ENCODE measurements at regions not wholly inside any gene's neighbourhood (a gene's known extent, or its start where the extent isn't known, plus 50 kb on each side); places are given as distances from the start of the nearest gene placed in this dataset.

DNA sequence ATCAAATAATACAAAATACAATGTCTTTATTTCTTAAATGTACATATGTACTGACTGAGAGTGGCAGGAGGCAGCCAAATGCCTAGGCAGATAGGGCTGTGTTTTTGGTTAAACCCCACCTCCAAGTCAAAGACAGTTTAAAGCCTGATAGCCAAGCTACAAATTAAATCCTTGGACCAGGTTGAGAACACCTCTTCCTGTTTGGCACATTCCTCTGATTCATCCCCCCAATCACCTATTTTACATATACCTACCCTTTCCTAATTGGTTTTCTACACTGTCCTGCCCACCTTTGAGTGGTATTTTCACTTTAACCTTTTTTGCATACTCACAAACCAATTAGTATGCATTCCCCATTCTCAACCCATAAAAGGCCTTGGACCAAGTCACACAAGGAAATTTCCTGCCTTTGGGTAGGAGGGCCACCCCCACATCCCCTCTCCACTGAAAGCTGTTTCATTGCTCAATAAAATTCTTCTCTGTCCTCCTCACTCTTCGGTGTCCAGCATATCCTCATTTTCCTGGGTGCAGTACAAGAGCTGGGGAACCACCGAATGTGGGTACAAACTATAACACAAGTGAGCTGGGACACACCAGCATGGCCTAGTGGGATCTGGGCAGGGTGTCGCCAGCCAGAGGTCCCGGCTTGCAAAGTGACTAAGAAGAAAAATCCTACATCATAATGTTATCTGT, 149.1 kb downstream of the UBE2E3 start:
- intact Hi-C loops (cut with DNase I): no loop called here
- Histone ChIP-seq H3K27ac (ENCODE audit: low read length) (no peak overlapping the region), H3K4me3 (ENCODE audit: low read length) (no peak overlapping the region), H3K27me3 (ENCODE audit: control insufficient read depth, insufficient read depth) (no peaks in the 10 kb centered on the region), H3K4me1 (ENCODE audit: control insufficient read depth, insufficient read depth, low read length) (no peaks in the 10 kb centered on the region), H3K9me3 (ENCODE audit: control insufficient read depth, low read length) (peaks cover 1% of the 10 kb centered on the region)
- ATAC-seq (no peak), DNase-seq (no peak)
- 87% methylated on average over 4 of the region's 4 CpGs for whole genome bisulfite sequencing

GRCh38 chr2:181130686-181131085, 150.3 kb downstream of the UBE2E3 start:
- 67% methylated on average over 3 of the region's 3 CpGs for WGBS
- intact Hi-C loops (cut with DNase I): no loop called here
- ATAC-seq: no peak
- DNase-seq: no peak
- Histone ChIP-seq H3K27me3 (ENCODE audit: control insufficient read depth, insufficient read depth) (no peaks in the 10 kb centered on the region), H3K4me1 (ENCODE audit: control insufficient read depth, insufficient read depth, low read length) (no peaks in the 10 kb centered on the region), H3K4me3 (ENCODE audit: low read length) (no peak overlapping the region), H3K9me3 (ENCODE audit: control insufficient read depth, low read length) (peaks cover 2% of the 10 kb centered on the region), H3K27ac (ENCODE audit: low read length) (no peak overlapping the region)

DNA sequence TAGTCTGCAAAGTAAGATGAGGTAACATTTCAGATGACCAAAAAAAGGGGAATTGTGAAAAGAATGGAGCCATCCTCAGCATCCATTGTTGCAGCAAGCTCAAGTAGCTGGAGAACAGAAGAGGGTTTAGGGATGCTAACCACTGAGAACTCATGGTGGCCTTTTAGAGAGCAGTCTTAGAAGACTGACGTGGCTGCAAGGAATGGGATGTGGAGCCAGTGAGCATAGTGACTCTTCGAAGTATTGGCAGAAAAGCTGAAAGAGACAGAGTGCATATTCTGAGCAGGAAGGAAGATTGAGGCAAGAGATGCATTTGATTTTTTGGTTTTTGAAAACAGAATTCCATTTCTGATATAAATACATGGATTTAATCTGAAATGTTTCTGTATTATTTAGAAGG, 151.2 kb downstream of the UBE2E3 start:
- intact Hi-C loops (cut with DNase I): no loop called here
- no peak for DNase-seq
- peaks cover 2% of the 10 kb centered on the region for H3K9me3 ChIP-seq (ENCODE audit: control insufficient read depth, low read length)
- no peak overlapping the region for H3K4me3 ChIP-seq (ENCODE audit: low read length)
- no peaks in the 10 kb centered on the region for H3K27me3 ChIP-seq (ENCODE audit: control insufficient read depth, insufficient read depth)
- WGBS: 64% methylated on average over 2 of the region's 2 CpGs
- no peak for ATAC-seq
- H3K27ac ChIP-seq (ENCODE audit: low read length): no peak overlapping the region
- H3K4me1 ChIP-seq (ENCODE audit: control insufficient read depth, insufficient read depth, low read length): no peaks in the 10 kb centered on the region

DNA sequence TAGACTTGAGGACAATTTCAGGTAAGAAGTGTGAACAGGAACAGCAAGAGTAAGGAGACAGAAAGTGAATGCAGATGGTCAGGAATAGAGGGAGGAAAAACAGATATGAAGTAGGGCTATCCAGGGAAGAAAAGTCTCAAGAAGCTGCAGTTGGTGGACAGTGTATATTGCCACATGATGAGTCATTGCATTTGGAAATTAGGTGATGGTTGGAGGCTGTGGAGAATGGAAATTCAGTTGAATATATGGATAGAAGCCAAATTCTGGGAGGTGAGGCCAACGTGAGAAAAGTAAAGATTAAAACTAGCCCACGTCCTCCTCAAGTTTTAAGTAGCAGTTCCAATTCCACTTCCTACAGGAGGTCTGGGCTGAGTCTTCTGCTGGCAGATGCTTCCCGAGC, 158.4 kb downstream of the UBE2E3 start:
- Histone ChIP-seq H3K4me3 (ENCODE audit: low read length) (no peak overlapping the region), H3K9me3 (ENCODE audit: control insufficient read depth, low read length) (peaks cover 2% of the 10 kb centered on the region), H3K27ac (ENCODE audit: low read length) (no peak overlapping the region), H3K27me3 (ENCODE audit: control insufficient read depth, insufficient read depth) (no peaks in the 10 kb centered on the region), H3K4me1 (ENCODE audit: control insufficient read depth, insufficient read depth, low read length) (no peaks in the 10 kb centered on the region)
- 51% methylated on average over 3 of the region's 3 CpGs for WGBS
- ATAC-seq (no peak), DNase-seq (no peak)
- intact Hi-C loops (cut with DNase I): no loop called here

GRCh38 chr2:181139831-181140230, 159.4 kb downstream of the UBE2E3 start:
- Histone ChIP-seq H3K27ac (ENCODE audit: low read length) (no peak overlapping the region), H3K9me3 (ENCODE audit: control insufficient read depth, low read length) (no peaks in the 10 kb centered on the region), H3K4me3 (ENCODE audit: low read length) (no peak overlapping the region), H3K4me1 (ENCODE audit: control insufficient read depth, insufficient read depth, low read length) (no peaks in the 10 kb centered on the region), H3K27me3 (ENCODE audit: control insufficient read depth, insufficient read depth) (no peaks in the 10 kb centered on the region)
- ATAC-seq (no peak), DNase-seq (no peak)
- WGBS: 55% methylated on average over 2 of the region's 2 CpGs
- intact Hi-C loops (cut with DNase I): no loop called here

DNA sequence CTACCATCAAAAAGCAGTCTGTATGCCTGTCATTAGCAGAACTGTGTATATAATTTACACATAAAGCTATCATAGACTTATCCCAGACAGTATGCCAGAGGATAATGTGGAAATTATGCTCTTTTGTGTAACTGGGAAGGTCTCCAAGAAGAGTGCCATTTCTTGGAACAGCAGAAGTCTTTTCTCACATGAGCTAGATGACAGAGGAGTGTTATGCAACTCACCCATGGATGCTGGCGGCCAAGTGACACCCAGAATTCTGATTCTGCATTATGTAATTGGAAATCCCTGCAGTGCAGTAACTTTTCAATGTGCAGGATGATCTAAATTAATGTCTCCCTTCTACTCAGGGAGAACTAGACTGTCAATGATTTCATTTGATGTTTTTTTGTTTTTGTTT, 160.0 kb downstream of the UBE2E3 start:
- WGBS: 38% methylated on average over 1 of the region's 1 CpG
- peak in 1 of 2 donors; percentile 36 for ATAC-seq
- intact Hi-C loops (cut with DNase I): no loop called here
- Histone ChIP-seq H3K4me3 (ENCODE audit: low read length) (no peak overlapping the region), H3K27me3 (ENCODE audit: control insufficient read depth, insufficient read depth) (no peaks in the 10 kb centered on the region), H3K4me1 (ENCODE audit: control insufficient read depth, insufficient read depth, low read length) (no peaks in the 10 kb centered on the region), H3K9me3 (ENCODE audit: control insufficient read depth, low read length) (no peaks in the 10 kb centered on the region), H3K27ac (ENCODE audit: low read length) (no peak overlapping the region)
- DNase-seq: peak in 2 of 3 donors; percentile 32 to 63

DNA sequence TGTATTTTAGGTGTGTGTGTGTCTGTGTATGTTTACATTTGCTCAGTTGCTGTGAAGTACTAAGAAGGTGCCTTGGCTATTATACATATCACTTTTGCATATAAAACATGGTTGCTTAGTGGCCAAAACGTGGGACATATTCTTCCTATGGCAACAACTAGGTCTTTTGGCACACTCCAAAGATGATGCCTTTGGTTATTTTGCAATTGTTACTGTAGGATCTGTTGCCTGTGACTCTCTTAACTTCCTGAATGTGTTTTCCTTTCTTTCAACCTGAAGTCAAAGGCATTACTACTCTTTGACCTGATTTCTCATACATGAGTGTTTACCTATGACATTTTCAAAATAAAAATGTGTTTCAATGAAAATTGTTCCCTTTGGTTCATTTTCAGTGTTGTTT, 160.5 kb downstream of the UBE2E3 start:
- no peak for ATAC-seq
- Histone ChIP-seq H3K27me3 (ENCODE audit: control insufficient read depth, insufficient read depth) (no peaks in the 10 kb centered on the region), H3K4me1 (ENCODE audit: control insufficient read depth, insufficient read depth, low read length) (no peaks in the 10 kb centered on the region), H3K27ac (ENCODE audit: low read length) (no peak overlapping the region), H3K9me3 (ENCODE audit: control insufficient read depth, low read length) (no peaks in the 10 kb centered on the region), H3K4me3 (ENCODE audit: low read length) (no peak overlapping the region)
- intact Hi-C loops (cut with DNase I): no loop called here
- DNase-seq: no peak
- 52% methylated on average over 1 of the region's 1 CpG for WGBS

GRCh38 chr2:181141676-181142075, 161.3 kb downstream of the UBE2E3 start:
- Histone ChIP-seq H3K27ac (ENCODE audit: low read length) (no peak overlapping the region), H3K9me3 (ENCODE audit: control insufficient read depth, low read length) (no peaks in the 10 kb centered on the region), H3K27me3 (ENCODE audit: control insufficient read depth, insufficient read depth) (no peaks in the 10 kb centered on the region), H3K4me1 (ENCODE audit: control insufficient read depth, insufficient read depth, low read length) (no peaks in the 10 kb centered on the region), H3K4me3 (ENCODE audit: low read length) (no peak overlapping the region)
- DNase-seq: no peak
- no peak for ATAC-seq
- intact Hi-C loops (cut with DNase I): no loop called here
- 75% methylated on average over 2 of the region's 2 CpGs for WGBS

DNA sequence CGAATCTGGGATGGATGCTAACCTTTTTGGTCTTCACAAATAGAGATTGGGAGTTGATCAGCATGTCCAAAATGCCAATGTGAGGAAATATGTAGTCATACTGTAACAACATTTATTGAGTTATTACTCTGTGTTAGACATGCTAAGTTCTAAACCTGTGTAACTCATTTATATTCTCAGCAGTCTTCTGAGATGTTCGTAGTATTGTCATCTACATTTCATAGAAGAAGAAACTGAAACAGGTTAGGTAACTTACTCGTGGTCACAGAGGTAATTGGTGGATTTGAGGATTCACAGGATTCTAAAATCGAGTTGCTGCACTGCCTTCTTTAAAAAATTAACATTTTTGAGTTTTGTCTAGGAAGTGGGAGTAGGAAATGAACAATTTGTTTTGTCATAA, 162.1 kb downstream of the UBE2E3 start:
- intact Hi-C loops (cut with DNase I): no loop called here
- WGBS: 71% methylated on average over 4 of the region's 4 CpGs

DNA sequence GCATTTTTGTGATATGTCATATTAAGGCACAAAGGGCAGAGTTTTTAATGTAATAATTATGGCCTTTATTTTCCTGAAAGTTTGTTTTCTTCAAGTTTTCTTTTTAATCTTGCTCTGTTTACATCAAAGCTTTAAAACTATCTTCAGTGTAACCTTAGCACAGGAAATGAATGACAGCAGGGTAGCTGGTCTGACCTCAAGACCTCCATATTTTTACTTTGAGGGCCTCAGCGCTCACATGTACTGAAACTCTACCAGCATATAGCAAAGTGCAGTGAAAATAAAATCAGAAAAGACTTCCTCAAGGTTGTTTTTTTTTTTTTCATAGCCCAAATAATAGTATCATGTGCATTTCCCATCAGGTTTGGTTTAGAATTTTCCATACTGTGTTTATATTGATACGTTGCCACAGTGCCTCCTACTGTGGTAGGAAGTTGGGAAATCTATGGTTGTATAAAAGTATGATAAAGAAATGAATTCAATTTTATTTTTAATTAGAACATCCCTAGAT, 163.4 kb downstream of the UBE2E3 start:
- no peak overlapping the region for H3K4me3 ChIP-seq (ENCODE audit: low read length)
- no peak overlapping the region for H3K27ac ChIP-seq (ENCODE audit: low read length)
- intact Hi-C loops (cut with DNase I): no loop called here
- 85% methylated on average over 2 of the region's 2 CpGs for WGBS
- no peak for ATAC-seq
- no peaks in the 10 kb centered on the region for H3K4me1 ChIP-seq (ENCODE audit: control insufficient read depth, insufficient read depth, low read length)
- H3K9me3 ChIP-seq (ENCODE audit: control insufficient read depth, low read length): no peaks in the 10 kb centered on the region
- H3K27me3 ChIP-seq (ENCODE audit: control insufficient read depth, insufficient read depth): no peaks in the 10 kb centered on the region
- DNase-seq: no peak

More for the DNA sequence above, 162.1 kb downstream of the UBE2E3 start:
- no peak overlapping the region for H3K4me3 ChIP-seq (ENCODE audit: low read length)
- H3K4me1 ChIP-seq (ENCODE audit: control insufficient read depth, insufficient read depth, low read length): no peaks in the 10 kb centered on the region
- ATAC-seq (no peak), DNase-seq (no peak)
- no peak overlapping the region for H3K27ac ChIP-seq (ENCODE audit: low read length)
- H3K27me3 ChIP-seq (ENCODE audit: control insufficient read depth, insufficient read depth): no peaks in the 10 kb centered on the region
- no peaks in the 10 kb centered on the region for H3K9me3 ChIP-seq (ENCODE audit: control insufficient read depth, low read length)

- H3K4me3 ChIP-seq (ENCODE audit: low read length): no peak overlapping the region
- DNase-seq: peak in 1 of 3 donors; percentile 35
- H3K4me1 ChIP-seq (ENCODE audit: control insufficient read depth, insufficient read depth, low read length): no peaks in the 10 kb centered on the region
- peak in 1 of 2 donors; percentile 19 for ATAC-seq
- H3K27ac ChIP-seq (ENCODE audit: low read length): no peak overlapping the region
- 97% methylated on average over 22 of the region's 22 CpGs for WGBS
- intact Hi-C loops (cut with DNase I): no loop called here
- no peaks in the 10 kb centered on the region for H3K9me3 ChIP-seq (ENCODE audit: control insufficient read depth, low read length)
- no peaks in the 10 kb centered on the region for H3K27me3 ChIP-seq (ENCODE audit: control insufficient read depth, insufficient read depth)
Measured at GRCh38 chr2:181145645-181146044, 165.2 kb downstream of the UBE2E3 start.

- 72% methylated on average over 2 of the region's 2 CpGs for WGBS
Measured at GRCh38 chr2:181146171-181146570, 165.8 kb downstream of the UBE2E3 start.

More at GRCh38 chr2:181146171-181146570, 165.8 kb downstream of the UBE2E3 start:
- no peaks in the 10 kb centered on the region for H3K27me3 ChIP-seq (ENCODE audit: control insufficient read depth, insufficient read depth)
- ATAC-seq: no peak
- intact Hi-C loops (cut with DNase I): no loop called here
- no peaks in the 10 kb centered on the region for H3K4me1 ChIP-seq (ENCODE audit: control insufficient read depth, insufficient read depth, low read length)
- H3K27ac ChIP-seq (ENCODE audit: low read length): no peak overlapping the region
- no peak for DNase-seq
- no peak overlapping the region for H3K4me3 ChIP-seq (ENCODE audit: low read length)
- no peaks in the 10 kb centered on the region for H3K9me3 ChIP-seq (ENCODE audit: control insufficient read depth, low read length)

All from right cardiac atrium (tissue), 5 donors.